ENCODE measurements at regions not wholly inside any gene's neighbourhood (a gene's known extent, or its start where the extent isn't known, plus 50 kb on each side); places are given as distances from the start of the nearest gene placed in this dataset.

- H3K27me3 ChIP-seq (ENCODE audit: insufficient read depth, low read length): no peaks in the 10 kb centered on the region
- H3K9ac ChIP-seq (ENCODE audit: extremely low read depth, insufficient read length, low read length): no peak overlapping the region
- Mint-ChIP-seq H3K36me3 (ENCODE audit: insufficient read depth in 1 of 3, low read depth in 3 of 3) (no peaks in the 10 kb centered on the region), H3K4me3 (no peak overlapping the region), H3K4me1 (peaks cover 9 to 15% of the 10 kb centered on the region in 2 experiments), H3K27ac (no peak overlapping the region), H3K27me3 (ENCODE audit: low read depth) (peaks cover 12% of the 10 kb centered on the region), H3K9me3 (no peaks in the 10 kb centered on the region)
- H2BK15ac ChIP-seq (ENCODE audit: low read depth, low read length): no peak overlapping the region
- H3K14ac ChIP-seq (ENCODE audit: insufficient read depth, low read length): no peak overlapping the region
- H3K27ac ChIP-seq (ENCODE audit: insufficient read length, low read depth, low read length): no peak overlapping the region
- H3K9me3 ChIP-seq (ENCODE audit: control insufficient read depth, low read depth, low read length): no peaks in the 10 kb centered on the region
- H4K91ac ChIP-seq (ENCODE audit: insufficient read length, low read depth, low read length): no peak overlapping the region
- H4K20me1 ChIP-seq (ENCODE audit: control insufficient read depth, insufficient read depth, insufficient read length): no peaks in the 10 kb centered on the region
- no peak overlapping the region for H2BK20ac ChIP-seq (ENCODE audit: low read depth, low read length, poor library complexity, severe bottlenecking)
- no peak overlapping the region for H3K4me2 ChIP-seq (ENCODE audit: insufficient read depth, insufficient read length, low read length)
- no peak overlapping the region for H3T11ph ChIP-seq (ENCODE audit: low read length)
- H2BK120ac ChIP-seq (ENCODE audit: low read depth, low read length, poor library complexity, severe bottlenecking): no peak overlapping the region
- H3K4me1 ChIP-seq (ENCODE audit: insufficient read depth, low read length): no peaks in the 10 kb centered on the region; the same call in 1 of the 2 replicates
- no peak for TF ChIP-seq CTCF (conservative IDR thresholded peaks at IDR 0.05)
- no peaks in the 10 kb centered on the region for H3K79me1 ChIP-seq (ENCODE audit: insufficient read depth, low read depth, low read length, poor library complexity, severe bottlenecking)
- no peak overlapping the region for H3K18ac ChIP-seq (ENCODE audit: insufficient read length, low read depth, low read length)
- no peak overlapping the region for H3K4ac ChIP-seq (ENCODE audit: low read depth, low read length)
- no peak for DNase-seq
- no peak overlapping the region for H4K8ac ChIP-seq (replicated peaks; ENCODE audit: insufficient read length, low read depth, low read length)
- H3K23ac ChIP-seq (ENCODE audit: insufficient read length, low read depth, low read length): no peak overlapping the region
- H4K5ac ChIP-seq (ENCODE audit: insufficient read length, low read depth, low read length): no peak overlapping the region
- H2AK5ac ChIP-seq (ENCODE audit: insufficient read length, low read length): no peak overlapping the region
- no peak overlapping the region for H2BK5ac ChIP-seq (ENCODE audit: insufficient read length, low read length)
- H2AFZ ChIP-seq (ENCODE audit: low read length): no peak overlapping the region
- no peak overlapping the region for H3K56ac ChIP-seq (ENCODE audit: insufficient read length, low read depth, low read length)
- no peak overlapping the region for H2BK12ac ChIP-seq (ENCODE audit: insufficient read length, low read depth, low read length)
- H3K23me2 ChIP-seq (ENCODE audit: insufficient read length, low read depth, low read length, poor library complexity, severe bottlenecking): no peaks in the 10 kb centered on the region
- no peaks in the 10 kb centered on the region for H3K79me2 ChIP-seq (ENCODE audit: insufficient read depth, low read length)
- WGBS (ENCODE audit: extremely low coverage, insufficient read length, low lambda C conversion rate): no CpG with 5 or more reads among the region's 4 CpGs
Measured at GRCh38 chr1:9435153-9435636, 104.1 kb upstream of the SLC25A33 start.

All from H9 (cell line).